GM18519 (cell line): ENCODE measurements at regions not wholly inside any gene's neighbourhood (a gene's known extent, or its start where the extent isn't known, plus 50 kb on each side); places are given as distances from the start of the nearest gene placed in this dataset.
"Not testable (repeated sequence)": the region's sequence is repeated elsewhere in the genome, so short reads cannot be mapped to it uniquely, and the experiment has no call there.

Experiments used
- ATAC-seq: cut with Tn5 transposase; IDR thresholded peaks from one replicate; pipeline ENCODE4 v1.9.1; 2021; ENCODE audit warnings: mild to moderate bottlenecking, moderate library complexity; ENCODE audit not compliant: unreplicated experiment, low FRiP score

DNA sequence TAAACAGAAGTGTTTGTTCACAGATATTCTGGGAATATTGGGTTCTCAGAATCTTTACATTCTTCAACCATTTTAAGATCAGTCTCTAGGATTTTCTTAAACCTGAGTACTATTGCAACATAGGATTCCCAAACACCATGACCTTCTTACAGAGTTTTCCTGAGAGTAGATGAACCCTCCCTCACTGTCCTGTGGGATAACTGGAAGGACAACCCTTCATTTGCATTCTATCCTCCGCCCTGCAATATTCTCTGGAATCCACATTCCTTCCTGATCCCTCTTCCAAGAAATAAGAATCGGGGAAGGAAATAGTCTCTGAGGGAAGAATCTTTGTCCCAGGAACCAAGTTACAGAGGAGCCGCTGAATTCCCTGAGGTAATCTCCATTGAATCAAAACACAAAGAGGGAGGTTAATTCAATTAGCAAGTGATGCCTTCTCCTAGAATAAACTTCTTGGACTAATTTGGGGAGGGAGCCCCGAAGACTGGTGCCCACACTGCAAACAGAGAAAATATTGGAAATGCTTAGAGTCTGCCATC lies 99.8 kb upstream of the MBIP start:
- ATAC-seq = no peak

DNA sequence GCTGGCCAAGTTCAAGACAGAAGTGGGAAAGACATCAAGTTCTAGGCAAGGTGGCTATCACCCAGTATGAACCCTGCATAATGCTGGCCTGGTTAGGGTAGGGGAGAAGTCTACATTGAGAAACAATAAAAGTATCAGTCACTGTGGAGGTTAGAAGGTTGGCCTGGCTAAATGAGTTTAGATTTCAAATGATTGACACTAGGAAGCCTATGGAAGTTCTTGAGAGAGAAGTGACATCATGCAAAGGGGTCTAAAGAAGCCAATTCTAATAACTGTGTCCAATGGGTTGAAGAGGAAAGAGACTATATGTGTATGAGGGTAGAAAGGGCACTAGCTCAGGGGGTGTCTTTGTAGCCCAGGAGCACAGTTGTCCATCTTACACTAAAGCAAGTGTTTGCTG lies 98.5 kb upstream of the MBIP start:
- no peak for ATAC-seq

GRCh38 chr14:36411951-36412350 lies 91.5 kb upstream of the MBIP start:
- ATAC-seq = not testable (repeated sequence)

DNA sequence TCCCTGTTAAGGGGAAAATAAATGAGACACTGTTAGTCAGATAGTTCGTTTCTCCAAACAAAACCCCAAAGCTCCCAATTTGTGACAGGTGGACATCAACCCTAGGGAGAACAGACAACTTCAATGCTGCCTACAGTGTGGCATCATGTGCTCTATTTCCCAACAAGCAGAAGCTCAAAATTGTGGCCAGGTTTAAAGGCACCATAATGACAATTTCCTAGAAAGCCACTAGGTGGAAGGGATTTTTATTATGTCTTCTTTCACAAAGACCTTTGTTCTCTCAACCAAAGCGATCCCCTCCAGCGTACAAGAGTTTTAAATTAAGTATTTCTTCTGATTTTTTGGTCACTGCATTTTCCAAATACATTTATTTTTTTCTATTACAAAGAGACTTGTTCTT lies 88.0 kb upstream of the MBIP start:
- no peak for ATAC-seq

GRCh38 chr14:36405589-36406274 lies 85.3 kb upstream of the MBIP start:
- no peak for ATAC-seq

DNA sequence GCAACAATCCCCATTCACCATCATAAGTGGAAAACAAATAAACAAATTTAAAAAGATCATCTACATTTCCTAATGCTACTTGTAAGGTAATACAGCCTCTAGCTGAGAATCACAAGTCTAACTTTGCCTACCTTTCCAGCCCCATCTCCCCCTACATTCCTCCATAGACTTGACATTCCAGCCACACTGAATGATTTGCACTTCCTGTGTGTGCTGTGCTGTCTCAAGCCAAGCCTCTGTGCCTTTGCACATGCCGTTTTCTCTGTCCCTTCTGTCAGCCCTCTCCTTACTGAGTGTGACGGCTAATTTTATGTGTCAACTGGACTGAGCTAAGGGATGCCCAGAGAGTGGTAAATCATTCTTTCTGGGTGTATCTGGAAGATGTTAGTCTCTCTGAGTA lies 82.4 kb upstream of the MBIP start:
- ATAC-seq = no peak

DNA sequence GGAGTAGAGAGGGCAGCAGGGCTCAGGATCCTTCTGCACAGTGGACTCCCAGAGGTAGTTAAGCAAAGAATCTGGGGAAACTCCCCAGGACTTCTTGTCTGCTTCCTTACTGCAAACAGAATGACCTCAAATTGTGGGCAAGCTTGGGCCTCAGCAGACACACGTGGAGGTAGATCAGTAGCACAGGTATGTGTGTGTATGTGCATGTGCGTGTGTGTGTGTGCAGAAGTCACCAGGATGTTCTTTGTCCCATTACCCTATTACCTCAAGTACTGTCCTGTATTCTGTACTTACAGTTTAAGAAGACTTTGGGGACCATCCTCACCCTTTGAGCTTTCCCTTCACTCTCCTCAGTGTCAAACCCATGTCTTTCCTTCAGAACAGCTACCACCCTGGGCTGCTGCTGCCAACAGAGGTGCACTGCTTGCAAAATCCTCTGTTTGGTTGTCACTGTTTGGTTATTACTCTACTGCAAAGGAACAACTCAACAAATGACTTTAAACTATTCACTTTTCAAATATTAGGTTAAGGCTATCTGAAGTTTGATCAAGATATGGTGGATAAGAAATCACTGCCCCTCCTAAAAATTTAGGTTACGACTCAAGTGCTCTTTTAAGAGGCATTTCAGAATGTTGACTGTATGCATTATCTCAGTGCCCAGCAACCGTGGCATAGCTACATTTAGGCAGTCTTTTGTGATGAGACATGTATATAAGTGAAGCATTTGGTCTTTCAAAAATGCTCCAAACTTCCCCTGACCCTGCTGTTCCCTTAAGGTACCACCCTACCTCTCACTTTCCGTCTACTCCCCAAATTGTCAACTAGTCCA lies 78.2 kb upstream of the MBIP start:
- no peak for ATAC-seq

GRCh38 chr14:36397357-36397756 lies 76.9 kb upstream of the MBIP start:
- no peak for ATAC-seq

GRCh38 chr14:36396798-36397197 lies 76.4 kb upstream of the MBIP start:
- ATAC-seq = no peak

DNA sequence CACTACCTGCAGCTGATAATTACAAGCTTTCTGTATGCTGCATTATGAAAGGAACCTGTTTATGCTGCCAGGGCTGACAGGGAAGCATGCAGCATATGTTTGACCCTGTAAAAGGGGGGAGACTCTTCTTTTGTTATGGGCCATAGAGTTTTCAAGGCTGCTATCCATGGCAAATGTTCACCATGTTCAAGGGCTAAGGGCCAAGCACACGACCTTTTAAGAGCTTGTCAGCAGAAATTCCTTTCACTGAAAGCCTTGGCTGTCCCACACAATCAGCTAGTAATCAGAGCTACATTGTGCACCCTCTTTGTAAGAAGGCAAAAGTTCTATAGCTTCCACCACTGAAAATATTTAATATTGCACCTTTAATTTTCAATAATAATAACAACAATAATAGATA lies 74.2 kb upstream of the MBIP start:
- ATAC-seq = no peak

GRCh38 chr14:36390718-36391117 lies 70.3 kb upstream of the MBIP start:
- no peak for ATAC-seq

- no peak for ATAC-seq
Observed at GRCh38 chr14:36383767-36384431, 63.5 kb upstream of the MBIP start.

GRCh38 chr14:36373982-36374673 lies 53.7 kb upstream of the MBIP start:
- peak; percentile 95 for ATAC-seq
